GM18868 (cell line): ENCODE measurements at regions not wholly inside any gene's neighbourhood (a gene's known extent, or its start where the extent isn't known, plus 50 kb on each side); places are given as distances from the start of the nearest gene placed in this dataset.

ENCODE experiments used
- ATAC-seq: cut with Tn5 transposase; IDR thresholded peaks from one replicate; pipeline ENCODE4 v1.9.1; 2021; ENCODE audit warnings: mild to moderate bottlenecking, moderate library complexity; ENCODE audit not compliant: unreplicated experiment

GRCh38 chr4:112982680-112983079, 66.8 kb upstream of the ANK2 start:
- no peak for ATAC-seq

DNA sequence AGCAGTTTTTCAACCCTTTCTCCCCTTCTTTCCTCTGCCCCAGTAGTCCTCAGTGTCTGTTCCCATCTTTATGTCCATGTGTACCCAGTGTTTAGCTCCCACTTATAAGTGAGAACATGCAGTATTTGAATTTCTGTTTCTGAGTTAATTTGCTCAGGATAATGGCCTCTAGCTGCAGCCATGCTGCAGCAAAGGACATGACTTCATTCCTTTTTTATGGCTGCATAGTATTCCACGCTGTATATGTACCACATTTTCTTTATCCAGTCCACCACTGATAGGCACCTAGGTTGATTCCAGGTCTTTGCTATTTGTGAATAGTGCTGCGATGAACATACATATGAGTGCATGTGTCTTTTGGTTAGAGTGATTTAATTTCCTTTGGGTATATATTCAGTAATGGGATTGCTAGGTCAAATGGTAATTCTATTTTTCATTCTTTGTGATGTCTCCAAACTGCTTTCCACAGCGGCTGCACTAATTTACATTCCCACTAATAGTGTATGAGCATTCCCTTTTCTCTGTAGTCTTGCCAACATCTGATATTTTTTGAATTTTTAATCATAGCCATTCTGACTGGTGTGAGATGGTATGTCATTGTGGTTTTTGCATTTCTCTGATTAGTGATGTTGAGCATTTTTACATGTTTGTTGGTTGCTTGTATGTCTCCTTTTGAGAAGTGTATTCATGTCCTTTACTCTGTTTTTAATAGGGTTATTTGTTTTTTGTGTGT, 54.6 kb upstream of the ANK2 start:
- ATAC-seq = no peak
